WI38 (cell line): ENCODE measurements at regions not wholly inside any gene's neighbourhood (a gene's known extent, or its start where the extent isn't known, plus 50 kb on each side); places are given as distances from the start of the nearest gene placed in this dataset.

ENCODE experiments used
- H3K4me3 ChIP-seq: 2 replicates; pipeline ENCODE4 v1.5.1; 2011; ENCODE audit warnings: low read depth, mild to moderate bottlenecking, control low read depth, low read length
- CTCF ChIP-seq: IDR thresholded peaks from 2 replicates; pipeline ENCODE4 v1.5.1; 2012; ENCODE audit warnings: low read depth, mild to moderate bottlenecking, control low read depth, low read length

- TF ChIP-seq CTCF, result no peak
- no peak overlapping the region for H3K4me3 ChIP-seq
Measured at GRCh38 chr4:59120287-59120814, 2010.2 kb upstream of the IGFBP7 start.

- H3K4me3 ChIP-seq, result no peak overlapping the region
- TF ChIP-seq CTCF, result no peak
Measured at GRCh38 chr4:59122626-59123025, 2012.4 kb upstream of the IGFBP7 start.

- TF ChIP-seq CTCF, result no peak
- no peak overlapping the region for H3K4me3 ChIP-seq
Measured at GRCh38 chr4:59126159-59126558, 2016.0 kb upstream of the IGFBP7 start.

- no peak overlapping the region for H3K4me3 ChIP-seq
- no peak for TF ChIP-seq CTCF
Measured at GRCh38 chr4:59127006-59127405, 2016.8 kb upstream of the IGFBP7 start.

GRCh38 chr4:59127743-59128142, 2017.6 kb upstream of the IGFBP7 start:
- H3K4me3 ChIP-seq, result no peak overlapping the region
- TF ChIP-seq CTCF, result no peak

- no peak overlapping the region for H3K4me3 ChIP-seq
- no peak for TF ChIP-seq CTCF
Measured at GRCh38 chr4:59135248-59135985, 2025.2 kb upstream of the IGFBP7 start.

- no peak overlapping the region for H3K4me3 ChIP-seq
- no peak for TF ChIP-seq CTCF
Measured at GRCh38 chr4:59161249-59161648, 2038.9 kb upstream of the ADGRL3 start.
